Neuronal stem cell (in vitro differentiated cells): ENCODE measurements at regions not wholly inside any gene's neighbourhood (a gene's known extent, or its start where the extent isn't known, plus 50 kb on each side); places are given as distances from the start of the nearest gene placed in this dataset.

Experiments used
- DNase-seq: peaks from one replicate; pipeline ENCODE4 v3.0.0-alpha.2; 2013; ENCODE audit warnings: low spot score
- H2AFZ ChIP-seq: one replicate; pipeline ENCODE4 v1.6.1; 2013; ENCODE audit warnings: mild to moderate bottlenecking, low read length, inconsistent platforms
- H2AK5ac ChIP-seq: 2 replicates; pipeline ENCODE4 v1.6.1; 2013; ENCODE audit warnings: low read depth, mild to moderate bottlenecking, inconsistent platforms, low read length, moderate library complexity, mixed read lengths
- H2BK120ac ChIP-seq: 2 replicates; pipeline ENCODE4 v1.6.1; 2013; ENCODE audit warnings: low read depth, mild to moderate bottlenecking, inconsistent platforms, low read length, moderate library complexity, mixed read lengths
- H2BK12ac ChIP-seq: one replicate; pipeline ENCODE4 v1.6.1; 2013; ENCODE audit warnings: low read length, inconsistent platforms
- H2BK15ac ChIP-seq: 2 replicates; pipeline ENCODE4 v1.6.1; 2013; ENCODE audit warnings: mild to moderate bottlenecking, low read length, inconsistent platforms, mixed read lengths
- H2BK5ac ChIP-seq: one replicate; pipeline ENCODE4 v1.6.1; 2013; ENCODE audit warnings: inconsistent platforms, mild to moderate bottlenecking, low read length, moderate library complexity
- H3K14ac ChIP-seq: one replicate; pipeline ENCODE4 v1.6.1; 2013; ENCODE audit warnings: low read length, inconsistent platforms
- H3K18ac ChIP-seq: 2 replicates; pipeline ENCODE4 v1.6.1; 2013; ENCODE audit warnings: low read length, inconsistent platforms
- H3K23ac ChIP-seq: 2 replicates; pipeline ENCODE4 v1.6.1; 2013; ENCODE audit warnings: low read depth, mild to moderate bottlenecking, mixed read lengths, low read length, inconsistent platforms; ENCODE audit not compliant: poor library complexity
- H3K27ac ChIP-seq: replicated peaks from 3 replicates; pipeline ENCODE4 v1.5.1; 2013; ENCODE audit warnings: low read length, inconsistent platforms
- H3K27me3 ChIP-seq, 3 experiments: 2 replicates each; pipeline ENCODE4 v1.6.1; 2013; ENCODE audit warnings: low read length in 3 of 3, mild to moderate bottlenecking in 2 of 3, inconsistent platforms in 1 of 3, low read depth in 1 of 3, mixed read lengths in 1 of 3, moderate library complexity in 1 of 3; ENCODE audit not compliant: control insufficient read depth in 3 of 3, insufficient read depth in 3 of 3
- H3K36me3 ChIP-seq, 2 donors: replicated peaks in 1 of 2; 2 replicates each; pipeline ENCODE4 v1.6.1; 2013; ENCODE audit warnings: low read length in 2 of 2; ENCODE audit not compliant: control insufficient read depth in 2 of 2, insufficient read depth in 2 of 2
- H3K4ac ChIP-seq: 2 replicates; pipeline ENCODE4 v1.6.1; 2013; ENCODE audit warnings: inconsistent platforms, mild to moderate bottlenecking, low read length, moderate library complexity
- H3K4me1 ChIP-seq, 2 donors: 1 replicate in 1 of 2; 2 replicates in 1 of 2; pipeline ENCODE4 v1.6.1; 2013; ENCODE audit warnings: low read length in 2 of 2, low read depth in 1 of 2; ENCODE audit not compliant: control insufficient read depth in 2 of 2, insufficient read depth in 1 of 2
- H3K4me2 ChIP-seq: one replicate; pipeline ENCODE4 v1.6.1; 2013; ENCODE audit warnings: mild to moderate bottlenecking, low read length, inconsistent platforms; ENCODE audit not compliant: insufficient read depth, poor library complexity, severe bottlenecking
- H3K4me3 ChIP-seq, 2 donors: 2 replicates each; pipeline ENCODE4 v1.5.1; 2013; ENCODE audit warnings: low read length in 2 of 2, mild to moderate bottlenecking in 2 of 2, inconsistent platforms in 1 of 2, moderate library complexity in 1 of 2
- H3K79me1 ChIP-seq: one replicate; pipeline ENCODE4 v1.6.1; 2013; ENCODE audit warnings: low read depth, mild to moderate bottlenecking, inconsistent platforms, low read length, moderate library complexity
- H3K9ac ChIP-seq: one replicate; pipeline ENCODE4 v1.6.1; 2013; ENCODE audit warnings: mild to moderate bottlenecking, low read depth, low read length, inconsistent platforms; ENCODE audit not compliant: poor library complexity
- H3K9me3 ChIP-seq, 2 donors: replicated peaks in 1 of 2; 2 replicates each; pipeline versions ENCODE3 to v1.6.1; 2013; ENCODE audit warnings: low read length in 2 of 2, mild to moderate bottlenecking in 2 of 2, inconsistent platforms in 1 of 2, low read depth in 1 of 2, mixed read lengths in 1 of 2, moderate library complexity in 1 of 2; ENCODE audit not compliant: control insufficient read depth in 2 of 2, insufficient read depth in 1 of 2
- H4K8ac ChIP-seq: one replicate; pipeline ENCODE4 v1.6.1; 2013; ENCODE audit warnings: low read depth, mild to moderate bottlenecking, inconsistent platforms, low read length, moderate library complexity
- H4K91ac ChIP-seq: one replicate; pipeline ENCODE4 v1.6.1; 2013; ENCODE audit warnings: low read length, low read depth, mild to moderate bottlenecking, inconsistent platforms; ENCODE audit not compliant: poor library complexity
- WGBS, 2 donors: extraction: QIAGEN DNeasy Blood & Tissue Kit; methylation state at CpG; one replicate each; pipeline ENCODE4 v1.1.7; 2013; ENCODE audit warnings: missing lambda C conversion rate in 2 of 2, mixed read lengths in 1 of 2; ENCODE audit not compliant: insufficient read length in 2 of 2, insufficient replicate concordance in 1 of 2; ENCODE audit errors: extremely low coverage in 2 of 2; 5-methylcytosine and 5-hydroxymethylcytosine counted together

DNA sequence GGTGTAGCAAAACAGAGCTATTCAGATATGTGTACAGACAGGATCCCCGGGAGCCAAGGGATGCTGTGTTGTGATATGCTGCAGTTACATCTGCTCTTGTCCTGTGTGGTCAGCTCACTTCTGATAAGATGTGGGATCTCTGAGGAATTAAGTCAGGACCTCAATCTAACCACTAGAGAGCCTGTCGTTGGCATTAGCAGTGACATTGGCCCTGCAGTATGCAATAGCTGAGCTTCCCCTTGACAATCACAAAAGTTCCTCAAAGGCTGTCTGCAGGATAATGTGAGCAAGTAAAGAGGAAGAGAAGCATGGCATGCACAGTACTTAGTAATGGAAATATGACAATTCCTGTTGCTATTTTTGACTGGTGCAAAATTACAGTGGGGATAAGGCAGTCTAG is 203.4 kb upstream of the MIR17HG start:
- Histone ChIP-seq H2AFZ (peak overlapping the region; percentile 18), H3K27ac (no peak overlapping the region), H2BK15ac (no peak overlapping the region), H3K4me2 (no peak overlapping the region), H2BK120ac (no peak overlapping the region), H3K18ac (no peak overlapping the region), H3K27me3 (no peaks in the 10 kb centered on the region), H3K4me3 (no peak overlapping the region), H3K9me3 (peaks cover 0 to 3% of the 10 kb centered on the region in 2 donors), H4K91ac (no peak overlapping the region), H3K9ac (no peak overlapping the region), H3K4ac (no peak overlapping the region), H3K23ac (no peak overlapping the region), H3K79me1 (no peaks in the 10 kb centered on the region), H2AK5ac (no peak overlapping the region), H4K8ac (no peak overlapping the region), H3K36me3 (no peaks in the 10 kb centered on the region), H3K14ac (no peak overlapping the region), H2BK5ac (no peak overlapping the region), H2BK12ac (no peak overlapping the region), H3K4me1 (peaks cover 0 to 6% of the 10 kb centered on the region in 2 donors)
- no peak for DNase-seq
- no CpG with 5 or more reads among the region's 2 CpGs for WGBS, 2 donors

DNA sequence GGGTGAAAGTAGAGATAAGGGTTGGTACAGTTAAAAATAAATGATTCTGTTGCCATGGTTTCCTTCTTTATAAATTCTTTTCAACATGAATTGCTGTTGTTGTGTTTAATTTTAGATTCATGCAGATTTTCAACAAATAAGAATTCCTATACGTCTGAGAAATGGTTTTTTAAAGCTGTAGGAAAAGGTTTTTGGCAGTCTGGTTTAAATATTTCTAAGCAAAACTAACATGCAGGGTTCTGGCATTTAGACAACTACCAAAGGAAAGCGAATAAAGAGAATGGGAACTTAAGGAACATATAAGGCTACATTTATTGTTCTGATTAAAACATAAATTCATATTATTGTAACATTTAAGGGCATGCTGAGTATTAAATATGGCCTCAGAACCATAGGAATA is 203.0 kb upstream of the MIR17HG start:
- Histone ChIP-seq H2AK5ac (no peak overlapping the region), H3K9ac (no peak overlapping the region), H3K4me3 (no peak overlapping the region), H3K36me3 (no peaks in the 10 kb centered on the region), H2BK5ac (no peak overlapping the region), H3K79me1 (no peaks in the 10 kb centered on the region), H4K8ac (no peak overlapping the region), H3K18ac (no peak overlapping the region), H3K27ac (no peak overlapping the region), H3K4me2 (no peak overlapping the region), H3K4me1 (peaks cover 0 to 6% of the 10 kb centered on the region in 2 donors), H3K9me3 (peaks cover 0 to 3% of the 10 kb centered on the region in 2 donors), H3K23ac (no peak overlapping the region), H2BK12ac (no peak overlapping the region), H3K27me3 (no peaks in the 10 kb centered on the region), H2AFZ (peak overlapping the region; percentile 18), H3K4ac (no peak overlapping the region), H2BK120ac (no peak overlapping the region), H3K14ac (no peak overlapping the region), H4K91ac (no peak overlapping the region), H2BK15ac (no peak overlapping the region)
- DNase-seq, result no peak
- no CpG with 5 or more reads among the region's 2 CpGs for WGBS, 2 donors

DNA sequence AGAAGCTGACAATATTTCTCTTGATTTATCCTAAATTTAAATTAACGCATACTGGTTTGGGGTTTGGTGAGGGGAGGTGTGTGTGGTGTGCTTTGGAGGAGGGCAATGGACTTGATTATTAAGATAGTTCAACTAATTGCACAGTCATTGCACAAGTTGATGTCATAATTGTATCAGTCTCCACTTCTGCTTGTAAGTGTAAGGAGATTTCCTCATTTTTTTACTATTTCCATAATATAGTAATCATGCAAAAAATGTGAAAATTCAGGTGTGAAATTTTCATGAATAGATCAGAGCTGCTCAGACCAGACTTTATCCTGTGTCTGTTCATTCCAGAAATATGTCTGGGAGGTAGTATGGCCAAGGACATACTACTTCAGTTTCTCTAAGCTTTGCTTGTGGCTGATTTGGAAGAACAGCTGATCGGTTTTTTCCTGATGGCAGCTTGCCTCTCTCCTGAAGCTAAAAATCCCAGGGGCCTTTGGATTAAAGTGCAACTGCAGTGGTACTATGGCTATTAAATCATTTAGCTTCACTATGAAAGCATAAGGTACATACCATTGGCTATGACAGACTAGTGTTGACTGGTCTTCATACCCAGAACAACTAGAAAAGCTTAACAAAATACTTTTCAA is 201.8 kb upstream of the MIR17HG start:
- Histone ChIP-seq H4K91ac (no peak overlapping the region), H3K23ac (no peak overlapping the region), H3K9ac (no peak overlapping the region), H3K27ac (no peak overlapping the region), H2AK5ac (no peak overlapping the region), H3K9me3 (peaks cover 0 to 3% of the 10 kb centered on the region in 2 donors), H4K8ac (no peak overlapping the region), H2BK12ac (no peak overlapping the region), H3K27me3 (no peaks in the 10 kb centered on the region), H3K36me3 (no peaks in the 10 kb centered on the region), H3K79me1 (no peaks in the 10 kb centered on the region), H3K4me1 (peaks cover 0 to 6% of the 10 kb centered on the region in 2 donors), H3K4me2 (no peak overlapping the region), H2BK5ac (no peak overlapping the region), H3K4me3 (no peak overlapping the region), H3K18ac (no peak overlapping the region), H2BK120ac (no peak overlapping the region), H2AFZ (no peak overlapping the region), H2BK15ac (no peak overlapping the region), H3K14ac (no peak overlapping the region), H3K4ac (no peak overlapping the region)
- no peak for DNase-seq
- WGBS, 2 donors, result no CpG with 5 or more reads among the region's 2 CpGs

DNA sequence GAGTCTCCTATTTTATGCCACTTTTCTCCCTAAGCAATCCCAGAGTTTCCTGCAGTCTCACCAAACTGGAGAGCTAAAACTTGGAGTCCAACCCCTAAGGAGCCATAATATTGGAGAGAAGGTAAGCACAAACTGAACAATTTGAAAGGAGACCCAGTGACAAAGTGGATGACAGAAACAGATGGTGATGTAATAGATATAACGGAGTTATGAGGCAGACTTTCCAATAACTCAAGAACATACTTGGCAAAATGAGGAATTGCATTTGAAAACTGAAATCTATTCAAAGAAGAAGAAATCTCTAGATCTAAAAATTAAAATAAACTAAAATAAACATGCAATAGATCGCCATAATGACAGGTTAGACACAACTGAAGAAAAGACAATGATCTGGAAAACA is 200.9 kb upstream of the MIR17HG start:
- Histone ChIP-seq H3K4ac (no peak overlapping the region), H3K4me3 (no peak overlapping the region), H2BK12ac (no peak overlapping the region), H2BK15ac (no peak overlapping the region), H2AK5ac (no peak overlapping the region), H2BK5ac (no peak overlapping the region), H3K27ac (no peak overlapping the region), H3K4me1 (peaks cover 0 to 6% of the 10 kb centered on the region in 2 donors), H3K4me2 (no peak overlapping the region), H3K14ac (no peak overlapping the region), H4K91ac (no peak overlapping the region), H2AFZ (no peak overlapping the region), H3K18ac (no peak overlapping the region), H4K8ac (no peak overlapping the region), H3K9ac (no peak overlapping the region), H2BK120ac (no peak overlapping the region), H3K27me3 (no peaks in the 10 kb centered on the region), H3K9me3 (no peaks in the 10 kb centered on the region), H3K79me1 (no peaks in the 10 kb centered on the region), H3K36me3 (no peaks in the 10 kb centered on the region), H3K23ac (no peak overlapping the region)
- no peak for DNase-seq
- no CpG with 5 or more reads among the region's 2 CpGs for WGBS, 2 donors
